T-helper 1 cell treated with Interleukin-12 subunit alpha and Interleukin-12 subunit beta and Interleukin-4 antibody, amounts not matched to agents 30 μg/mL and 1 μg/mL, for 36 hours (primary cell): ENCODE measurements at regions not wholly inside any gene's neighbourhood (a gene's known extent, or its start where the extent isn't known, plus 50 kb on each side); places are given as distances from the start of the nearest gene placed in this dataset.
"Not testable (repeated sequence)": the region's sequence is repeated elsewhere in the genome, so short reads cannot be mapped to it uniquely, and the experiment has no call there.

Source experiments
- H3K27ac Mint-ChIP-seq: one replicate; pipeline ENCODE4 v1.8.0; 2021; ENCODE audit warnings: mild to moderate bottlenecking, mixed read lengths
- H3K27me3 Mint-ChIP-seq: one replicate; pipeline ENCODE4 v1.8.0; 2021; ENCODE audit warnings: low read depth, mixed read lengths
- H3K36me3 Mint-ChIP-seq: one replicate; pipeline ENCODE4 v1.8.0; 2021; ENCODE audit warnings: low read depth, mixed read lengths
- H3K4me1 Mint-ChIP-seq: one replicate; pipeline ENCODE4 v1.8.0; 2021; ENCODE audit warnings: low read depth, mixed read lengths
- H3K4me3 Mint-ChIP-seq: one replicate; pipeline ENCODE4 v1.8.0; 2021; ENCODE audit warnings: mild to moderate bottlenecking, moderate library complexity, mixed read lengths
- H3K9me3 Mint-ChIP-seq: one replicate; pipeline ENCODE4 v1.8.0; 2021; ENCODE audit warnings: mixed read lengths

GRCh38 chr6:9085054-9085708, 649.8 kb upstream of the SLC35B3 start:
- Mint-ChIP-seq H3K4me3 (no peak overlapping the region), H3K9me3 (no peaks in the 10 kb centered on the region), H3K4me1 (no peaks in the 10 kb centered on the region), H3K27ac (no peak overlapping the region), H3K36me3 (no peaks in the 10 kb centered on the region), H3K27me3 (no peaks in the 10 kb centered on the region)

- Mint-ChIP-seq H3K4me3 (no peak overlapping the region), H3K27ac (no peak overlapping the region), H3K36me3 (no peaks in the 10 kb centered on the region), H3K4me1 (no peaks in the 10 kb centered on the region), H3K9me3 (no peaks in the 10 kb centered on the region), H3K27me3 (no peaks in the 10 kb centered on the region)
Observed at GRCh38 chr6:9083108-9083507, 647.8 kb upstream of the SLC35B3 start.

GRCh38 chr6:9066726-9067125, 631.4 kb upstream of the SLC35B3 start:
- H3K27ac Mint-ChIP-seq: no peak overlapping the region
- H3K4me1 Mint-ChIP-seq: no peaks in the 10 kb centered on the region
- H3K4me3 Mint-ChIP-seq: no peak overlapping the region
- no peaks in the 10 kb centered on the region for H3K9me3 Mint-ChIP-seq
- no peaks in the 10 kb centered on the region for H3K36me3 Mint-ChIP-seq
- H3K27me3 Mint-ChIP-seq: no peaks in the 10 kb centered on the region

GRCh38 chr6:9064156-9064555, 628.8 kb upstream of the SLC35B3 start:
- no peaks in the 10 kb centered on the region for H3K9me3 Mint-ChIP-seq
- no peaks in the 10 kb centered on the region for H3K4me1 Mint-ChIP-seq
- H3K27ac Mint-ChIP-seq: no peak overlapping the region
- no peak overlapping the region for H3K4me3 Mint-ChIP-seq
- no peaks in the 10 kb centered on the region for H3K27me3 Mint-ChIP-seq
- no peaks in the 10 kb centered on the region for H3K36me3 Mint-ChIP-seq

- H3K27ac Mint-ChIP-seq: no peak overlapping the region
- no peaks in the 10 kb centered on the region for H3K9me3 Mint-ChIP-seq
- no peaks in the 10 kb centered on the region for H3K36me3 Mint-ChIP-seq
- no peaks in the 10 kb centered on the region for H3K4me1 Mint-ChIP-seq
- H3K4me3 Mint-ChIP-seq: no peak overlapping the region
- H3K27me3 Mint-ChIP-seq: no peaks in the 10 kb centered on the region
Observed at GRCh38 chr6:9062596-9062995, 627.3 kb upstream of the SLC35B3 start.

GRCh38 chr6:9057937-9058336, 622.6 kb upstream of the SLC35B3 start:
- no peak overlapping the region for H3K27ac Mint-ChIP-seq

GRCh38 chr6:9056556-9056955, 621.2 kb upstream of the SLC35B3 start:
- H3K36me3 Mint-ChIP-seq: no peaks in the 10 kb centered on the region
- H3K4me1 Mint-ChIP-seq: no peaks in the 10 kb centered on the region
- no peak overlapping the region for H3K27ac Mint-ChIP-seq
- H3K9me3 Mint-ChIP-seq: no peaks in the 10 kb centered on the region
- no peaks in the 10 kb centered on the region for H3K27me3 Mint-ChIP-seq
- no peak overlapping the region for H3K4me3 Mint-ChIP-seq

More at GRCh38 chr6:9057937-9058336, 622.6 kb upstream of the SLC35B3 start:
- Mint-ChIP-seq H3K36me3 (no peaks in the 10 kb centered on the region), H3K9me3 (no peaks in the 10 kb centered on the region), H3K27me3 (no peaks in the 10 kb centered on the region), H3K4me1 (no peaks in the 10 kb centered on the region), H3K4me3 (no peak overlapping the region)

- Mint-ChIP-seq H3K4me3 (no peak overlapping the region), H3K27me3 (no peaks in the 10 kb centered on the region), H3K36me3 (no peaks in the 10 kb centered on the region), H3K9me3 (peaks cover 4% of the 10 kb centered on the region), H3K4me1 (no peaks in the 10 kb centered on the region), H3K27ac (no peak overlapping the region)
Observed at GRCh38 chr6:9044426-9044825, 609.1 kb upstream of the SLC35B3 start.

GRCh38 chr6:9040718-9041117, 605.4 kb upstream of the SLC35B3 start:
- Mint-ChIP-seq H3K36me3 (no peaks in the 10 kb centered on the region), H3K27me3 (no peaks in the 10 kb centered on the region), H3K9me3 (peaks cover 4% of the 10 kb centered on the region), H3K4me3 (no peak overlapping the region), H3K4me1 (no peaks in the 10 kb centered on the region), H3K27ac (no peak overlapping the region)

GRCh38 chr6:9039258-9039657, 603.9 kb upstream of the SLC35B3 start:
- no peak overlapping the region for H3K27ac Mint-ChIP-seq
- no peaks in the 10 kb centered on the region for H3K36me3 Mint-ChIP-seq
- no peaks in the 10 kb centered on the region for H3K27me3 Mint-ChIP-seq
- no peaks in the 10 kb centered on the region for H3K4me1 Mint-ChIP-seq
- H3K9me3 Mint-ChIP-seq: peaks cover 4% of the 10 kb centered on the region
- no peak overlapping the region for H3K4me3 Mint-ChIP-seq

- Mint-ChIP-seq H3K9me3 (no peaks in the 10 kb centered on the region), H3K4me3 (no peak overlapping the region), H3K4me1 (no peaks in the 10 kb centered on the region), H3K27ac (no peak overlapping the region), H3K27me3 (no peaks in the 10 kb centered on the region), H3K36me3 (no peaks in the 10 kb centered on the region)
Observed at GRCh38 chr6:9028086-9028485, 592.7 kb upstream of the SLC35B3 start.

GRCh38 chr6:9025796-9026394, 590.5 kb upstream of the SLC35B3 start:
- no peak overlapping the region for H3K4me3 Mint-ChIP-seq
- H3K27ac Mint-ChIP-seq: no peak overlapping the region
- no peaks in the 10 kb centered on the region for H3K36me3 Mint-ChIP-seq
- no peaks in the 10 kb centered on the region for H3K9me3 Mint-ChIP-seq
- no peaks in the 10 kb centered on the region for H3K27me3 Mint-ChIP-seq
- no peaks in the 10 kb centered on the region for H3K4me1 Mint-ChIP-seq

- Mint-ChIP-seq H3K36me3 (no peaks in the 10 kb centered on the region), H3K4me1 (no peaks in the 10 kb centered on the region), H3K27me3 (no peaks in the 10 kb centered on the region), H3K4me3 (no peak overlapping the region), H3K27ac (no peak overlapping the region), H3K9me3 (no peaks in the 10 kb centered on the region)
Observed at GRCh38 chr6:9025228-9025627, 589.9 kb upstream of the SLC35B3 start.

GRCh38 chr6:9024246-9024645, 588.9 kb upstream of the SLC35B3 start:
- not testable (repeated sequence) for H3K27ac Mint-ChIP-seq, H3K4me3 Mint-ChIP-seq, H3K27me3 Mint-ChIP-seq, H3K4me1 Mint-ChIP-seq, H3K36me3 Mint-ChIP-seq, H3K9me3 Mint-ChIP-seq

- Mint-ChIP-seq H3K4me1 (no peaks in the 10 kb centered on the region), H3K36me3 (no peaks in the 10 kb centered on the region), H3K27me3 (no peaks in the 10 kb centered on the region), H3K4me3 (no peak overlapping the region), H3K9me3 (no peaks in the 10 kb centered on the region), H3K27ac (no peak overlapping the region)
Observed at GRCh38 chr6:9020001-9020400, 584.7 kb upstream of the SLC35B3 start.

GRCh38 chr6:9009931-9010330, 574.6 kb upstream of the SLC35B3 start:
- H3K27ac Mint-ChIP-seq: no peak overlapping the region
- H3K27me3 Mint-ChIP-seq: no peaks in the 10 kb centered on the region
- H3K4me3 Mint-ChIP-seq: no peak overlapping the region
- no peaks in the 10 kb centered on the region for H3K4me1 Mint-ChIP-seq
- H3K9me3 Mint-ChIP-seq: no peaks in the 10 kb centered on the region
- H3K36me3 Mint-ChIP-seq: no peaks in the 10 kb centered on the region
